Spleen (tissue), 7 donors: ENCODE measurements at regions not wholly inside any gene's neighbourhood (a gene's known extent, or its start where the extent isn't known, plus 50 kb on each side); places are given as distances from the start of the nearest gene placed in this dataset.

Experiments used
- POLR2A ChIP-seq, 3 donors: fragments of 450-650 bp; IDR thresholded peaks; one replicate each; pipeline ENCODE4 v1.5.1; 2017; ENCODE audit warnings: antibody characterized with exemption in 3 of 3, mild to moderate bottlenecking in 1 of 3
- TF ChIP-seq, protein P1 (sequence below), 11 experiments: fragments of 200-600 bp in 7 of 11; fragments of 450-650 bp in 4 of 11; sonication (generic) in 4 of 11; IDR thresholded peaks in 8 of 11; conservative IDR thresholded peaks in 3 of 11; 1 replicate in 7 of 11; 2 replicates in 4 of 11; pipeline versions ENCODE4 v1.4.0 to v1.8.0; 2016 to 2021; ENCODE audit warnings: antibody characterized with exemption in 11 of 11, inconsistent platforms in 4 of 11, mild to moderate bottlenecking in 1 of 11
- donor health status: DM: no; HTN: no; CAD: no; lungs with moderate emphysema.
- donor health status: DM: no; HTN: no; CAD: no.
- donor health status: DM: no; HTN: no; CAD: no.

DNA sequence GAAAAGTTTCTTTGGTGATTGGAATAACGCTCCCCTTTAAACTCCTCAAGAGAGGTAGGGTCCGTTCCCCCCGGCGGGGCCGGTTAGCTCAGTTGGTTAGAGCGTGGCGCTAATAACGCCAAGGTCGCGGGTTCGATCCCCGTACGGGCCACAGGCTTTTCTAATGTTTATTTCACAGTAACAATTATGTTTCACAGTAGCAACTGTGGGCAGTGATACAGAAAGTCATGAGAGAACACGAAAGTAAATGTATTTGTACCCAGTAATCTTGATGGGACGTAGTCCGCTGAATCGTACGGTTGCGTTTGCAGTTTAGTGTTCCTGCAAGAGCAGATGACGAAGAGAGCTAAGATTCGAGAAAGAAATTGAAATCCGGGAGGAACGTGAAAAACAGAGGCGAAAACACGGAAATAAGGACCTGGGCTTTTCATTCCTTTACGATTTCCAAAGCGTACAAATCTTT lies 505.5 kb downstream of the PRIM2 start:
- TF ChIP-seq POLR2A (IDR thresholded peaks at IDR 0.05): no peak
- TF ChIP-seq, protein P1, sequence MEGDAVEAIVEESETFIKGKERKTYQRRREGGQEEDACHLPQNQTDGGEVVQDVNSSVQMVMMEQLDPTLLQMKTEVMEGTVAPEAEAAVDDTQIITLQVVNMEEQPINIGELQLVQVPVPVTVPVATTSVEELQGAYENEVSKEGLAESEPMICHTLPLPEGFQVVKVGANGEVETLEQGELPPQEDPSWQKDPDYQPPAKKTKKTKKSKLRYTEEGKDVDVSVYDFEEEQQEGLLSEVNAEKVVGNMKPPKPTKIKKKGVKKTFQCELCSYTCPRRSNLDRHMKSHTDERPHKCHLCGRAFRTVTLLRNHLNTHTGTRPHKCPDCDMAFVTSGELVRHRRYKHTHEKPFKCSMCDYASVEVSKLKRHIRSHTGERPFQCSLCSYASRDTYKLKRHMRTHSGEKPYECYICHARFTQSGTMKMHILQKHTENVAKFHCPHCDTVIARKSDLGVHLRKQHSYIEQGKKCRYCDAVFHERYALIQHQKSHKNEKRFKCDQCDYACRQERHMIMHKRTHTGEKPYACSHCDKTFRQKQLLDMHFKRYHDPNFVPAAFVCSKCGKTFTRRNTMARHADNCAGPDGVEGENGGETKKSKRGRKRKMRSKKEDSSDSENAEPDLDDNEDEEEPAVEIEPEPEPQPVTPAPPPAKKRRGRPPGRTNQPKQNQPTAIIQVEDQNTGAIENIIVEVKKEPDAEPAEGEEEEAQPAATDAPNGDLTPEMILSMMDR (IDR thresholded peaks at IDR 0.05 in 8 of 11, conservative IDR thresholded peaks at IDR 0.05 in 3 of 11): no peak
